ENCODE measurements at regions not wholly inside any gene's neighbourhood (a gene's known extent, or its start where the extent isn't known, plus 50 kb on each side); places are given as distances from the start of the nearest gene placed in this dataset.
A peak's percentile ranks its signal among the peaks of the same experiment; 100 is the strongest.
"Not testable (repeated sequence)": the region's sequence is repeated elsewhere in the genome, so short reads cannot be mapped to it uniquely, and the experiment has no call there.

- Mint-ChIP-seq H3K36me3 (ENCODE audit: low read depth) (no peaks in the 10 kb centered on the region), H3K4me1 (ENCODE audit: low read depth) (no peaks in the 10 kb centered on the region), H3K4me3 (no peak overlapping the region), H3K27me3 (no peaks in the 10 kb centered on the region), H3K9me3 (no peaks in the 10 kb centered on the region), H3K27ac (no peak overlapping the region)
- Histone ChIP-seq H3K4me3 (ENCODE audit: low read length) (no peak overlapping the region), H3K4me1 (ENCODE audit: insufficient read depth, low read length) (no peaks in the 10 kb centered on the region), H3K9me3 (ENCODE audit: control insufficient read depth in 1 of 2, insufficient read depth in 1 of 2, low read length in 2 of 2) (no peaks in the 10 kb centered on the region), H3K27me3 (ENCODE audit: control insufficient read depth in 1 of 2, insufficient read depth in 2 of 2, low read length in 2 of 2) (no peaks in the 10 kb centered on the region), H3K27ac (ENCODE audit: low read depth in 1 of 2, low read length in 2 of 2) (no peak overlapping the region), H3K36me3 (ENCODE audit: insufficient read depth, low read length) (no peaks in the 10 kb centered on the region)
- intact Hi-C loops (cut with DNase I, micrococcal nuclease), result no loop called here
- TF ChIP-seq CTCF (IDR thresholded peaks at IDR 0.05), result no peak
- POLR2A ChIA-PET, result no interaction called here
- DNase-seq, result no peak
- no peak for ATAC-seq (ENCODE audit: poor library complexity)
- CTCF ChIA-PET, result no interaction called here
Observed at GRCh38 chr5:17123010-17123409, 94.4 kb upstream of the BASP1 start.

- CTCF ChIA-PET; H3K36me3 Mint-ChIP-seq (ENCODE audit: low read depth); H3K27ac ChIP-seq (ENCODE audit: low read depth in 1 of 2, low read length in 2 of 2); H3K4me3 Mint-ChIP-seq; H3K36me3 ChIP-seq (ENCODE audit: insufficient read depth, low read length); ATAC-seq (ENCODE audit: poor library complexity); H3K27me3 ChIP-seq (ENCODE audit: control insufficient read depth in 1 of 2, insufficient read depth in 2 of 2, low read length in 2 of 2); H3K27me3 Mint-ChIP-seq; H3K4me1 Mint-ChIP-seq (ENCODE audit: low read depth); H3K27ac Mint-ChIP-seq; H3K9me3 Mint-ChIP-seq; H3K4me3 ChIP-seq (ENCODE audit: low read length); H3K9me3 ChIP-seq (ENCODE audit: control insufficient read depth in 1 of 2, insufficient read depth in 1 of 2, low read length in 2 of 2); H3K4me1 ChIP-seq (ENCODE audit: insufficient read depth, low read length); intact Hi-C loops (cut with DNase I, micrococcal nuclease); POLR2A ChIA-PET: not testable (repeated sequence)
- DNase-seq, result peak in 2 of 14 experiments; percentile 22 to 52
Observed at GRCh38 chr5:17123773-17124172, 93.7 kb upstream of the BASP1 start.

GRCh38 chr5:17127743-17128231, 89.6 kb upstream of the BASP1 start:
- ATAC-seq (ENCODE audit: poor library complexity), result no peak
- ChIA-PET POLR2A (no interaction called here), CTCF (no interaction called here)
- DNase-seq, result no peak
- Histone ChIP-seq H3K36me3 (ENCODE audit: insufficient read depth, low read length) (no peaks in the 10 kb centered on the region), H3K4me1 (ENCODE audit: insufficient read depth, low read length) (peaks cover 2% of the 10 kb centered on the region), H3K27ac (ENCODE audit: low read depth in 1 of 2, low read length in 2 of 2) (no peak overlapping the region), H3K9me3 (ENCODE audit: control insufficient read depth in 1 of 2, insufficient read depth in 1 of 2, low read length in 2 of 2) (no peaks in the 10 kb centered on the region), H3K4me3 (ENCODE audit: low read length) (no peak overlapping the region), H3K27me3 (ENCODE audit: control insufficient read depth in 1 of 2, insufficient read depth in 2 of 2, low read length in 2 of 2) (no peaks in the 10 kb centered on the region)
- Mint-ChIP-seq H3K27ac (no peak overlapping the region), H3K9me3 (no peaks in the 10 kb centered on the region), H3K4me3 (no peak overlapping the region), H3K27me3 (peaks cover 16% of the 10 kb centered on the region), H3K36me3 (ENCODE audit: low read depth) (no peaks in the 10 kb centered on the region), H3K4me1 (ENCODE audit: low read depth) (peaks cover 11% of the 10 kb centered on the region)
- intact Hi-C loops (cut with DNase I, micrococcal nuclease), result no loop called here
- no peak for TF ChIP-seq CTCF (IDR thresholded peaks at IDR 0.05)

- Mint-ChIP-seq H3K4me1 (ENCODE audit: low read depth) (peaks cover 11% of the 10 kb centered on the region), H3K27ac (no peak overlapping the region), H3K36me3 (ENCODE audit: low read depth) (no peaks in the 10 kb centered on the region), H3K9me3 (no peaks in the 10 kb centered on the region), H3K4me3 (no peak overlapping the region), H3K27me3 (peaks cover 22% of the 10 kb centered on the region)
- ATAC-seq (ENCODE audit: poor library complexity) (no peak), DNase-seq (no peak)
- ChIA-PET POLR2A (no interaction called here), CTCF (no interaction called here)
- H3K4me1 ChIP-seq (ENCODE audit: insufficient read depth, low read length), result peaks cover 2% of the 10 kb centered on the region
- H3K27ac ChIP-seq (ENCODE audit: low read depth in 1 of 2, low read length in 2 of 2), result no peak overlapping the region
- peaks cover 0 to 3% of the 10 kb centered on the region in 2 experiments for H3K27me3 ChIP-seq (ENCODE audit: control insufficient read depth in 1 of 2, insufficient read depth in 2 of 2, low read length in 2 of 2)
- no peak for TF ChIP-seq CTCF (IDR thresholded peaks at IDR 0.05)
- intact Hi-C loops (cut with DNase I, micrococcal nuclease), result no loop called here
- H3K4me3 ChIP-seq (ENCODE audit: low read length), result no peak overlapping the region
- H3K36me3 ChIP-seq (ENCODE audit: insufficient read depth, low read length), result no peaks in the 10 kb centered on the region
- H3K9me3 ChIP-seq (ENCODE audit: control insufficient read depth in 1 of 2, insufficient read depth in 1 of 2, low read length in 2 of 2), result no peaks in the 10 kb centered on the region
Observed at GRCh38 chr5:17129093-17129849, 88.2 kb upstream of the BASP1 start.

- H3K27ac ChIP-seq (ENCODE audit: low read depth in 1 of 2, low read length in 2 of 2); H3K9me3 Mint-ChIP-seq; H3K36me3 ChIP-seq (ENCODE audit: insufficient read depth, low read length); intact Hi-C loops (cut with DNase I, micrococcal nuclease); H3K4me3 Mint-ChIP-seq; ATAC-seq (ENCODE audit: poor library complexity); H3K4me3 ChIP-seq (ENCODE audit: low read length); H3K36me3 Mint-ChIP-seq (ENCODE audit: low read depth); POLR2A ChIA-PET; CTCF ChIA-PET; H3K4me1 ChIP-seq (ENCODE audit: insufficient read depth, low read length); DNase-seq; H3K27me3 ChIP-seq (ENCODE audit: control insufficient read depth in 1 of 2, insufficient read depth in 2 of 2, low read length in 2 of 2); H3K9me3 ChIP-seq (ENCODE audit: control insufficient read depth in 1 of 2, insufficient read depth in 1 of 2, low read length in 2 of 2); H3K27ac Mint-ChIP-seq: not testable (repeated sequence)
- Mint-ChIP-seq H3K4me1 (ENCODE audit: low read depth) (peaks cover 11% of the 10 kb centered on the region), H3K27me3 (peaks cover 25% of the 10 kb centered on the region)
Observed at GRCh38 chr5:17130302-17130701, 87.1 kb upstream of the BASP1 start.
